WTC11 (cell line): ENCODE measurements at regions not wholly inside any gene's neighbourhood (a gene's known extent, or its start where the extent isn't known, plus 50 kb on each side); places are given as distances from the start of the nearest gene placed in this dataset.

Experiments used
- ATAC-seq: fragments of 200-7000 bp; cut with Tn5 transposase; 2 replicates; pipeline ENCODE4 v1.10.0; 2021; ENCODE audit warnings: mild to moderate bottlenecking, moderate library complexity
- CTCF ChIA-PET: fragments of 300-600 bp; sonication (Branson Sonifier 250); formaldehyde crosslinking; loops from one replicate; lab custom pipeline; 2021; ENCODE audit warnings: antibody characterized with exemption; lab: Charles Lee
- POLR2A ChIA-PET: fragments of 350-600 bp; sonication (Branson Sonifier 250); formaldehyde crosslinking; loops from one replicate; lab custom pipeline; 2021; ENCODE audit warnings: antibody characterized with exemption; lab: Charles Lee
- DNase-seq: peaks from one replicate; pipeline ENCODE4 v3.0.0; 2021; ENCODE audit warnings: low spot score
- H3K27ac Mint-ChIP-seq: 2 replicates; pipeline ENCODE4 v1.8.0; 2021; ENCODE audit warnings: mixed read lengths
- H3K27me3 Mint-ChIP-seq: 2 replicates; pipeline ENCODE4 v1.8.0; 2021; ENCODE audit warnings: low read depth, mild to moderate bottlenecking, moderate library complexity, mixed read lengths
- H3K36me3 Mint-ChIP-seq: 2 replicates; pipeline ENCODE4 v1.8.0; 2021; ENCODE audit warnings: mixed read lengths
- H3K4me1 Mint-ChIP-seq: 2 replicates; pipeline ENCODE4 v1.8.0; 2022; ENCODE audit warnings: mixed read lengths
- H3K4me3 Mint-ChIP-seq: 2 replicates; pipeline ENCODE4 v1.8.0; 2021; ENCODE audit warnings: mild to moderate bottlenecking, moderate library complexity, mixed read lengths
- H3K9me3 Mint-ChIP-seq: 2 replicates; pipeline ENCODE4 v1.8.0; 2021; ENCODE audit warnings: mixed read lengths
- CREB1 ChIP-seq: sonication (generic); formaldehyde crosslinking; IDR thresholded peaks from 2 replicates; pipeline ENCODE4 v1.8.0; 2023; ENCODE audit warnings: mild to moderate bottlenecking, missing genetic modification reagents
- CTCF ChIP-seq: fragments of 200-600 bp; IDR thresholded peaks from 2 replicates; pipeline ENCODE4 v1.8.0; 2022; ENCODE audit warnings: antibody characterized with exemption
- ESRRA ChIP-seq: sonication (generic); formaldehyde crosslinking; IDR thresholded peaks from 2 replicates; pipeline ENCODE4 v1.8.1; 2022; ENCODE audit warnings: mild to moderate bottlenecking, missing genetic modification reagents, borderline replicate concordance
- FOXK1 ChIP-seq: sonication (generic); formaldehyde crosslinking; IDR thresholded peaks from 2 replicates; pipeline ENCODE4 v1.8.0; 2022; ENCODE audit warnings: mild to moderate bottlenecking, moderate library complexity, missing genetic modification reagents
- GRHL2 ChIP-seq: fragments of 250-450 bp; sonication (Bioruptor Pico); IDR thresholded peaks from 2 replicates; pipeline ENCODE4 v1.8.0; 2022; ENCODE audit warnings: mild to moderate bottlenecking, moderate library complexity; ENCODE audit not compliant: insufficient replicate concordance, severe bottlenecking
- GTF2I ChIP-seq: fragments of 250-450 bp; sonication (Bioruptor Pico); conservative IDR thresholded peaks from 2 replicates; pipeline ENCODE4 v1.4.0; 2021; ENCODE audit warnings: mild to moderate bottlenecking
- IRF1 ChIP-seq: sonication (generic); formaldehyde crosslinking; IDR thresholded peaks from 2 replicates; pipeline ENCODE4 v1.8.0; 2023; ENCODE audit warnings: missing genetic modification reagents
- JAZF1 ChIP-seq: fragments of 250-450 bp; sonication (Bioruptor Pico); IDR thresholded peaks from 2 replicates; pipeline ENCODE4 v1.9.0; 2021; ENCODE audit warnings: moderate library complexity, mild to moderate bottlenecking, inconsistent platforms
- KAT7 ChIP-seq: sonication (generic); formaldehyde crosslinking; IDR thresholded peaks from 2 replicates; pipeline ENCODE4 v1.8.1; 2023; ENCODE audit warnings: missing genetic modification reagents, mild to moderate bottlenecking, borderline replicate concordance
- NFATC4 ChIP-seq: fragments of 250-450 bp; sonication (Bioruptor Pico); IDR thresholded peaks from 2 replicates; pipeline ENCODE4 v1.9.0; 2021; ENCODE audit warnings: mild to moderate bottlenecking
- NR2C2 ChIP-seq: sonication (generic); formaldehyde crosslinking; IDR thresholded peaks from 2 replicates; pipeline ENCODE4 v1.8.0; 2022; ENCODE audit warnings: mild to moderate bottlenecking, missing genetic modification reagents
- PREB ChIP-seq: sonication (generic); formaldehyde crosslinking; IDR thresholded peaks from 2 replicates; pipeline ENCODE4 v1.8.1; 2022; ENCODE audit warnings: mild to moderate bottlenecking, missing genetic modification reagents, moderate library complexity, borderline replicate concordance
- PRRX2 ChIP-seq: fragments of 250-450 bp; sonication (Bioruptor Pico); IDR thresholded peaks from 2 replicates; pipeline ENCODE4 v1.8.0; 2021; ENCODE audit warnings: mild to moderate bottlenecking
- SMAD3 ChIP-seq: sonication (generic); formaldehyde crosslinking; IDR thresholded peaks from 2 replicates; pipeline ENCODE4 v1.8.0; 2022; ENCODE audit warnings: missing genetic modification reagents, mild to moderate bottlenecking, borderline replicate concordance
- TCF7 ChIP-seq: sonication (generic); formaldehyde crosslinking; IDR thresholded peaks from 2 replicates; pipeline ENCODE4 v1.8.0; 2022; ENCODE audit warnings: mild to moderate bottlenecking, low read depth, missing genetic modification reagents, moderate library complexity
- TEAD1 ChIP-seq: sonication (generic); formaldehyde crosslinking; IDR thresholded peaks from 2 replicates; pipeline ENCODE4 v1.8.0; 2022; ENCODE audit warnings: mild to moderate bottlenecking, missing genetic modification reagents
- TEAD4 ChIP-seq: sonication (generic); formaldehyde crosslinking; IDR thresholded peaks from 2 replicates; pipeline ENCODE4 v1.8.0; 2022; ENCODE audit warnings: mild to moderate bottlenecking, missing genetic modification reagents
- TP53 ChIP-seq: sonication (generic); formaldehyde crosslinking; IDR thresholded peaks from 2 replicates; pipeline ENCODE4 v1.8.1; 2023; ENCODE audit warnings: mild to moderate bottlenecking, missing genetic modification reagents
- ZBTB21 ChIP-seq: sonication (generic); formaldehyde crosslinking; IDR thresholded peaks from 2 replicates; pipeline ENCODE4 v1.8.1; 2023; ENCODE audit warnings: mild to moderate bottlenecking, missing genetic modification reagents, borderline replicate concordance
- ZNF281 ChIP-seq: sonication (generic); formaldehyde crosslinking; IDR thresholded peaks from 2 replicates; pipeline ENCODE4 v1.8.0; 2023; ENCODE audit warnings: mild to moderate bottlenecking, missing genetic modification reagents
- ZNF317 ChIP-seq: sonication (generic); formaldehyde crosslinking; IDR thresholded peaks from 2 replicates; pipeline ENCODE4 v1.8.1; 2023; ENCODE audit warnings: low read depth, mild to moderate bottlenecking, moderate library complexity, missing genetic modification reagents, borderline replicate concordance
- ZNF396 ChIP-seq: fragments of 250-450 bp; sonication (Bioruptor Pico); IDR thresholded peaks from 2 replicates; pipeline ENCODE4 v1.8.0; 2021; ENCODE audit warnings: mild to moderate bottlenecking, moderate library complexity, borderline replicate concordance
- ZNF423 ChIP-seq: fragments of 250-450 bp; sonication (Bioruptor Pico); IDR thresholded peaks from 2 replicates; pipeline ENCODE4 v2.1.2; 2022; ENCODE audit warnings: mild to moderate bottlenecking, moderate library complexity
- ZNF671 ChIP-seq: fragments of 250-450 bp; sonication (Bioruptor Pico); IDR thresholded peaks from 2 replicates; pipeline ENCODE4 v1.8.0; 2021; ENCODE audit warnings: mild to moderate bottlenecking
- TF ChIP-seq, protein P1 (sequence below): sonication (generic); formaldehyde crosslinking; IDR thresholded peaks from 2 replicates; pipeline ENCODE4 v1.8.0; 2022; ENCODE audit warnings: mild to moderate bottlenecking, missing genetic modification reagents

DNA sequence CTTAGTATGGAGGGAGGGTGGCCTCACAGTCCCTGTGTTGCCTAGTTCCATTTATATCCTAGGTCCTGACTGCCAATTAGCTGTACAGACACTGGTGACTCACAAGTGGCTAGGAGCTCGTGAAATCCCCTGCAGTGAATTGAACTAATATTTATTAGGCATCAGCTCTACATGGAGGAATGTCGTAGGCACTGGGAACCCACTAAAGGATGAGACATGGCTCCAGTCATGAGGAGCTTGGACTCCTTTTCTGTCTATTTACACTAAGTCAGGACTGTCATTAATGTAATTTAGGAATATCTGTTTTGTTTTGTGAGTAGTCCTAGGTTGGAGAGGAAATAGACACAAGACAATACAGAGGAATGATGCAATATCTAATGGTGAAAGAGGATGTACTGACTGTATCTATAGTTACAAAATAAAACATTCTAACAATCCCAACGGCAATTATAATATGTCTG, 67.7 kb downstream of the MID1IP1 start (continued):
- TF ChIP-seq ZNF671 (CRISPR knock-in tag) = no peak
- TF ChIP-seq CTCF = no peak
- no peak for TF ChIP-seq CREB1 (CRISPR knock-in tag)
- no peak for TF ChIP-seq ZBTB21
- TF ChIP-seq PRRX2 (CRISPR knock-in tag) = no peak
- no peak for TF ChIP-seq GRHL2 (CRISPR knock-in tag)
- no peak for TF ChIP-seq IRF1 (CRISPR knock-in tag)
- no peak for TF ChIP-seq JAZF1 (CRISPR knock-in tag)

DNA sequence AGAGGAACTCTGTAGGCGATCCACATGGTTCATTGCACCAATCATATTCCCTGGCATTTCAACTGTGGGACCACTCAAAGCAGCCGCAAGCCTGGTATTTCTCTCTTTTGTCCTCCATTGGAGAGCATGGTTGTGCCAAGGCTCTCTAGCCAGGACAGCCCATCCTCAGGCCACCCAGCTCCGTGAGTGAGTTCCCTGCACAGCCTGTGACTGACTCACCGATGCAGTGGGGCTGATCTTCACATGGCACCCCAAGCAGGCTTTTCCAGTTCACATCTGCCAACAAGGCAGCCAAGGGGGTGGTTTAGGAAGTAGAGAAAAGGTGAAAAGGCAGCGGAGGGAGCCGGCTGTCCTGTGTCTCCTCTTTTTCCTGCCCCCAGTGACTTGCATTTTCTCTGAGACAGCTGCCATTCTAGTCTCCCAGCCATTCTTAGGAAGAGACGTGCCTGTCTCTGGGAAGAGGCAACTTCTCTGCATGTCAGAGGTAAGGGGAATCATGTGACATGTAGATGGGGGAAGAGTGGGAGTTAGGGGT, 69.2 kb downstream of the MID1IP1 start:
- ChIA-PET POLR2A (interaction anchor here (4.9 kb wide), 1 partner anchor 65 kb away, joined by 41 read pairs; no protein-coding TSS in a partner anchor), CTCF (no interaction called here)
- TF ChIP-seq TCF7 (CRISPR knock-in tag) (no peak), NR2C2 (no peak), KAT7 (CRISPR knock-in tag) (no peak), TEAD4 (CRISPR knock-in tag) (no peak), IRF1 (CRISPR knock-in tag) (no peak), ZBTB21 (no peak), PREB (CRISPR knock-in tag) (no peak), NFATC4 (CRISPR knock-in tag) (no peak), ZNF671 (CRISPR knock-in tag) (no peak), TP53 (CRISPR knock-in tag) (no peak)
- TF ChIP-seq, protein P1, sequence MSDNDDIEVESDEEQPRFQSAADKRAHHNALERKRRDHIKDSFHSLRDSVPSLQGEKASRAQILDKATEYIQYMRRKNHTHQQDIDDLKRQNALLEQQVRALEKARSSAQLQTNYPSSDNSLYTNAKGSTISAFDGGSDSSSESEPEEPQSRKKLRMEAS (CRISPR knock-in tag) = no peak
- Mint-ChIP-seq H3K36me3 (no peaks in the 10 kb centered on the region), H3K27ac (peak overlapping the region; percentile 99), H3K4me3 (peak overlapping the region; percentile 58), H3K4me1 (peaks cover 72% of the 10 kb centered on the region), H3K27me3 (no peaks in the 10 kb centered on the region), H3K9me3 (no peaks in the 10 kb centered on the region)
- peak; percentile 8 for DNase-seq
- peak; percentile 37 for ATAC-seq

DNA sequence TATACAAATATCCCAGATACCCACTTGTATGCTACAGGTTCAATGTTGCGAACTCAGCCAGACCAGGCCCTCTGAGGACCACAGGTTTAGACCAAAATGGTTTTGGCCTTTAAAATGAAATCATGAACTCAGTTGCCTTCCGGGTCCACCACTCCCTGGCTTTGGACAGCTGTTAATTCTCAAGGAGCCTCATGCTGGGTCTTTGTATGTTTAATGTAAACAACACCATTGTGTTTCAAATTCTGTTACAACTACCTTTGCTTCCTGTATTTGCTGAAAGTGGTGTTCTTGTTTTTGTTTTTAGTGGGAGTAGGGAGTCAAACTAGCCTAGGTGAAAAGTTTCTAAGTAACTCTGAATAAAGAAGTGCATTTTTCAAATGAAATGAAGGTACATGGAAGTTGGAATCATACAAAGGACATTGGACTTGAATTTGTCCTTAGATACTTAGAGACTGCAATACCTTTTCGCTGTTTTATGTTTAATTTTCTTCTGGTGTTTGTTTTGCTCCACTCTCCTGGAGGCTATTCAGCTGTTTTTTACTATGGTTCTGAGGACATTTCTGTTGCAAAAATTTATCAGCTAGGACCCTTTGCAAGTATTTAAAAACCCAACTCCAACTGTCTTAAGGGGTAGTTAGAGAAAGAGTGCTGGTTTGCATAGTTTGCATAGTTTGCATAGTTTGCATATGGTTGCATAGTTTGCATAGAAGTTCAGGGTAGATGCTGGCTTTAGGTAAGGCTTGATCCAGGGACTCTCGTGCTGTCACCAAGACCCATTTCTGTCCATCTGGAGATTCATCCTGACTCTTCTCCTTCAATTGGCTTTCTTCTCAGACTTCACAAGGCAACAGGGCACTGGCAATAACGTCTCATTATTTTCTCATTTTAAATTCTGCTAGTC, 70.1 kb downstream of the MID1IP1 start:
- Mint-ChIP-seq H3K27me3 (no peaks in the 10 kb centered on the region), H3K36me3 (no peaks in the 10 kb centered on the region), H3K9me3 (no peaks in the 10 kb centered on the region), H3K4me1 (peaks cover 67% of the 10 kb centered on the region), H3K4me3 (peak overlapping the region; percentile 58), H3K27ac (peak overlapping the region; percentile 99)
- ChIA-PET POLR2A (interaction anchor here (1.3 to 4.9 kb wide), 2 partner anchors 66 to 70 kb away, joined by 4 to 41 read pairs; partner anchors contain the start of gene MID1IP1), CTCF (no interaction called here)
- DNase-seq = peak; percentile 13
- ATAC-seq = peak; percentile 69
- TF ChIP-seq ZNF317 (CRISPR knock-in tag) (no peak), GTF2I (CRISPR knock-in tag) (peak; percentile 57; the same call in 1 of the 2 replicates), TP53 (CRISPR knock-in tag) (no peak), TEAD1 (peak; percentile 31; the same call in 1 of the 2 replicates), ESRRA (CRISPR knock-in tag) (no peak), ZNF281 (CRISPR knock-in tag) (no peak), ZNF423 (no peak), SMAD3 (CRISPR knock-in tag) (no peak), FOXK1 (0 out of 2 replicates have a peak, but pooled peaks have one; percentile 51), ZNF396 (CRISPR knock-in tag) (no peak)
